ENCODE measurements at regions not wholly inside any gene's neighbourhood (a gene's known extent, or its start where the extent isn't known, plus 50 kb on each side); places are given as distances from the start of the nearest gene placed in this dataset.
"Not testable (repeated sequence)": the region's sequence is repeated elsewhere in the genome, so short reads cannot be mapped to it uniquely, and the experiment has no call there.

GRCh38 chr10:117830205-117830604, 216.5 kb downstream of the RAB11FIP2 start:
- no peak for TF ChIP-seq CTCF (IDR thresholded peaks at IDR 0.05; ENCODE audit: extremely low read depth, missing control alignments)
- no peak for DNase-seq (ENCODE audit: low spot score)

GRCh38 chr10:117830787-117831212, 215.9 kb downstream of the RAB11FIP2 start:
- peak; percentile 13 for DNase-seq (ENCODE audit: low spot score)
- TF ChIP-seq CTCF (IDR thresholded peaks at IDR 0.05; ENCODE audit: extremely low read depth, missing control alignments), result no peak

- not testable (repeated sequence) for DNase-seq (ENCODE audit: low spot score)
Observed at GRCh38 chr10:117838500-117839498, 207.9 kb downstream of the RAB11FIP2 start.

- not testable (repeated sequence) for DNase-seq (ENCODE audit: low spot score)
Observed at GRCh38 chr10:117856426-117856825, 190.3 kb downstream of the RAB11FIP2 start.

GRCh38 chr10:117860135-117860534, 186.6 kb downstream of the RAB11FIP2 start:
- TF ChIP-seq CTCF (IDR thresholded peaks at IDR 0.05; ENCODE audit: extremely low read depth, missing control alignments), result no peak
- DNase-seq (ENCODE audit: low spot score), result no peak

- peak; percentile 32 for DNase-seq (ENCODE audit: low spot score)
- no peak for TF ChIP-seq CTCF (IDR thresholded peaks at IDR 0.05; ENCODE audit: extremely low read depth, missing control alignments)
Observed at GRCh38 chr10:117860823-117861222, 185.9 kb downstream of the RAB11FIP2 start.

- no peak for DNase-seq (ENCODE audit: low spot score)
- TF ChIP-seq CTCF (IDR thresholded peaks at IDR 0.05; ENCODE audit: extremely low read depth, missing control alignments), result no peak
Observed at GRCh38 chr10:117861329-117861728, 185.4 kb downstream of the RAB11FIP2 start.

- TF ChIP-seq CTCF (IDR thresholded peaks at IDR 0.05; ENCODE audit: extremely low read depth, missing control alignments), result no peak
Observed at GRCh38 chr10:117863771-117864170, 183.0 kb downstream of the RAB11FIP2 start.

More at GRCh38 chr10:117863771-117864170, 183.0 kb downstream of the RAB11FIP2 start:
- no peak for DNase-seq (ENCODE audit: low spot score)

Measured in GM20000 (cell line).